IPS DF 4.7 (cell line): ENCODE measurements at regions not wholly inside any gene's neighbourhood (a gene's known extent, or its start where the extent isn't known, plus 50 kb on each side); places are given as distances from the start of the nearest gene placed in this dataset.

Experiments used
- DNase-seq: peaks from one replicate; pipeline ENCODE4 v3.0.0-alpha.2; 2013; ENCODE audit warnings: low spot score; ENCODE audit errors: extremely low read depth

DNA sequence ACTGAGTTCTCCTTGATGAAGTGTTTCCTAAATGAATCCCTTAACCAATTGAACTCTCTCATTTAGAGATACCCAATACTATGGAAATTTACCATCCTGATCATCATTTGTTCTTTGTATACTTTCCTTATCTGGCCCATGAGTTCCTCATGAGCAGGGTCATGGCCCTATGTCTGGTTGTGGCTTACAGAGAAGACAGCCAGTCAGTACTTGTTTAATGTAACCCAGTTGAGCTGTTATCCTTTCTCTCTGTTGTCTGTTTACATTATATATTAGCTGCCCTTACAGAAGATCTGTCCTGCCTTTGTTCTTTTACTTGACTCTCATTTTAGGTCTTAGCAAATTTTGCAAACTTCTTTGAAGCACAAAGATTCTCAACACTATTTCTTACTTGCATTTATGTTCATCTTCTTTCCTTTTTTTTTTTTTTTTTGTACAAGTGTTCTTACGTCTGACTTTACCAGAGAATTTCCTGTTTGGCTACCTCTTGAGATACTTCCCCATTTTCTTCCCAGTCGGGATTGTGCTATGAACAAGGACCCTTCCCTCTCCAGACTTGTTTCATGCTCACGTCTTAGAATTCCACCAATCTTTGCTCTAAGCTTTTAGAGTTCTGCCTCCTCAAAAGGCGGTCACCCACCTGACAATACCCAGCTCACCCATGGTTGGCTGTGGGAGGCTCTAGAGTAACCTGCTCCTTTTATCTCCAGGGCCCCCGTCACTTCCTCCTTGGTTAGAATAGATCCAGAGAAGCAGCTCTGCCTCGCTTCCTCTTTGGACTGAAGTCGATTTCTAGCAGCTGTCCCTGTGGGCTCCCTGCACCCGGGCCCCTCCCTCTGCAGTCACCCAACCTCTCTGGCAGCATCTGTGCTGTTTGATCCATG lies 53.6 kb upstream of the RUNX1 start:
- DNase-seq = no peak

DNA sequence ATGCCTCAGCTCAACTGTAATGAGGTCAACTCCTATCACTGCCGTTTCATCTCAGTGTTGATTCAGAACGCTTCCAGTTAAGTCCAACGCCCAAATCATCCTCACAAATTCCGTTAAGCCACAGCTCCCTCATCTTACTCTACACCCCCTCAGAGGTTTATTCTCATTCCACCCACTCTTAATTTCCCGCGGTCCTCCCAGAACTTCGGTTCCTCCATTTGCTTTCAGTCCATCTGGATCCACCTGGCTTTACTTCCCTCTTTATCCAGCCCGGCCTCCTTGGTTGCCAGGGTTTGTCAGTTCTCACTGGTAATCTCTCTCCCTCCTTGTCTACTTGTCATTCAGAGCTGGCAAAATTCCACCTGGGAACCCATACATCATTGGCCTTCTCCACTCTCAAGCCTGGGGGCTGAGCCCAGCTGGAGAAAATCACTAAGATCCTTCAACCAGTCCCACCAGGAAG lies 51.3 kb upstream of the RUNX1 start:
- DNase-seq = no peak

DNA sequence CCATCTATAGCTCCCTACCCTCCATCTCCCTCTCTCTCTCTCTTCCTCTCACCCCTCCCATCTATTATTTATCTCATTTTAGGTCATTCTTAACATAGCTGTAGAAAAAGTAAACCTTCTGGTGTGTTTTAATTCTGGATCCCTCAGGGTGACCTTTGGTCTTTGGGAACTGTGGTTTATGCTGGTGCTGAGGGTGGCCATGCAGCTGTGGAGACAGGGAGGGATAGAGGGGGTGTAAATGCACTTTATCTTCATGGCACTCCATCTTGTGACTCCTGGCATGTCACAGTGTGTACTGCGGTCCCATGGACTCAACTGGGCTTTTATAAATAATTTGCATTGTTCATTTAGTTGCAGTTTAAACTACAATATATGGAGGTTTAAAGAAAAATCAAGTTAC lies 50.2 kb upstream of the RUNX1 start:
- DNase-seq = no peak
